NCI-H526 (cell line): ENCODE measurements at regions not wholly inside any gene's neighbourhood (a gene's known extent, or its start where the extent isn't known, plus 50 kb on each side); places are given as distances from the start of the nearest gene placed in this dataset.
"Not testable (repeated sequence)": the region's sequence is repeated elsewhere in the genome, so short reads cannot be mapped to it uniquely, and the experiment has no call there.

ENCODE experiments used
- DNase-seq, 2 experiments: peaks; one replicate each; lab custom pipeline; 2025; lab: John Stamatoyannopoulos, UW

DNA sequence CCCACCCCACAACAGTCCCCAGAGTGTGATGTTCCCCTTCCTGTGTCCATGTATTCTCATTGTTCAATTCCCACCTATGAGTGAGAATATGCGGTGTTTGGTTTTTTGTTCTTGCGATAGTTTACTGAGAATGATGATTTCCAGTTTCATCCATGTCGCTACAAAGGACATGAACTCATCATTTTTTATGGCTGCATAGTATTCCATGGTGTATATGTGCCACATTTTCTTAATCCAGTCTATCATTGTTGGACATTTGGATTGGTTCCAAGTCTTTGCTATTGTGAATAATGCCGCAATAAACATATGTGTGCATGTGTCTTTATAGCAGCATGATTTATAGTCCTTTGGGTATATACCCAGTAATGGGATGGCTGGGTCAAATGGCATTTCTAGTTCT lies 156.9 kb downstream of the RHOU start:
- not testable (repeated sequence) for DNase-seq

DNA sequence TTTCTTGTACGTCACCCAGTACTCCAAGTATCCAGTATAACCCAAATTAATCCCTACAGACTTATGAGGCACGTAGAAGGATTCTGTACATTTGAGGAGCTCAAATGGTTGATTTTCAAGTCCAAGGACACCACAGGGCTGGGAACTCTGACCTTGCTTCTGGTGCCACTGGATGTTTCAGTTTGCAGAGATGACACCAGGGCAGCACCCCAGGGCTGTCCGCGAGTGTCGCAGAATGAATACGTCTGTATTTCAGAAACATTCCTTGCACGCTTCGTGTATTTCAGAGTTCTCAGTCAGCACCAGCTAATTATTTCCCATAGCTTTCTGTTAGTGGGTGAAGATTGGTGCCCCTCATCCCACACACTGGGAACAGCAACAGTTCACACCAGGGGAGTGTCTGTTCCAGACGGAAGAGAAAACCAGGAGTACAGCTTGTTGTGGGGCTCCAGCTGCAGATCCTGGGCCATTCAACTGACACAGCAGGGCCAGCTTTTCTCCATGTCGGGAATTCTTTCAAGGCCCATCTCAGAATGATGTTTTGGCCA lies 159.2 kb downstream of the RHOU start:
- DNase-seq = no peak

DNA sequence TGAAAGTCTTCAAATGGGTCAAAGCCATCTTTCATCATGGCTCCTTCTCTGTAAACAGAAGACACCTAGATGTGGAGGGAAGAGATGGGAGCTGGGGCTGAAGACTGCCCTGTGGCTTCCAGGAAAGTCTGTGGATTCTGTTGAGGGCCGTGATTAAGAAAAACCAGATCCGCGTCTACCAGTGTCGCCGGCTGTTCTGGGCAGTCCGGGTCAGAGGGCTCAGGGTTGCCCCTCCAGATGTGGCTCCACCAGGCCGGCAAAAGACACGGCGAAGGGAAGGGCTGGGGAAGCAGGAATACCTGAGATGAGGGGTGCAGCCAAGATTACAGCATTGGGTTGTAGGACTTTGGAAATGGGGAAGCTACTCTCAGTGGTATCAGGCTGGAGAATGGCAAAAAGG lies 162.6 kb downstream of the RHOU start:
- no peak for DNase-seq

DNA sequence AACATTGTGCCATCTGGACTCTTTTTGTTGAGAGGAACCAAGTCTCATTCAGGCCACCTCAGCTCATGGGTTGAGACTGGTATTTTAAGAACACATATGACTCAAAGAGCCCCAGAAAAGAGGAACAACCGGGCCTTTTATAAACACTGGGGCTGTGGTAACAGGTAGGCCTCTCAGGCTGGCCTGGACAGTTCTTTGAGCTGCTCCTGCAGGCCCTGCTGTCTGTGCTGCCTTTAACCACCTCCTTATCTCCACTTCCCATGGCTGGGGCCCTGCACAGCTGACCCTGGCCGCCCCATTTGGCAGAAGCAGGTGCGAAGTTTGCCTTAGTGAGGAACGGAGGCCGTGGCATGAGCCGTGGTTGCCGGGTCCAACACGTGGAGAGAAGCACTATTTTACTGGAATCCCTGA lies 163.3 kb downstream of the RHOU start:
- no peak for DNase-seq

DNA sequence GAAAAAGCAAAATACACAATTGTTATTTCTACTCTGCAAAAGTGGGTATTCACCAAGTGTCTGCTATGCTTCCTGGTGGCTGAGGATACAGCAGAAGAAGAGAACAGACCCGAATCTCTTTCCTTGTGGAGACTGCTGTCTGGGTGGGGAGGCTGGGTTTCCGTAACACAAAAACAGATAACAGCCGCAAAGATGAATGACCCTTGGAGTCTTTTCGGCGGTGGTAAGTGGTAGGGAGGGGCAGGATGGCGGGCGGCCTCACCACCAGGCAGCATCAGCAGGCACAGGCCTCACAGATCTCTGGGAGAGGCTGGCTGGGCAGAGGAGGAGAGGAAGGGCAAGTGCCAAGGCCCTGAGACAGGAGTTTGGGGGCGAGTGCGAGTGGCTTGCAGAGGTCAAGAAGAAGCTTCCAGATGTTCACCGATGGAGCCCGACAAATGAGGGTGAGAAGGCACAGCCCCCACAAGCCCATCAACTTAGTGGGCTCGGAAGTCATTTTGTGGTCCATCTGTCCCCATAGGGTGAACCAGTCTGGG lies 164.2 kb downstream of the RHOU start:
- no peak for DNase-seq

DNA sequence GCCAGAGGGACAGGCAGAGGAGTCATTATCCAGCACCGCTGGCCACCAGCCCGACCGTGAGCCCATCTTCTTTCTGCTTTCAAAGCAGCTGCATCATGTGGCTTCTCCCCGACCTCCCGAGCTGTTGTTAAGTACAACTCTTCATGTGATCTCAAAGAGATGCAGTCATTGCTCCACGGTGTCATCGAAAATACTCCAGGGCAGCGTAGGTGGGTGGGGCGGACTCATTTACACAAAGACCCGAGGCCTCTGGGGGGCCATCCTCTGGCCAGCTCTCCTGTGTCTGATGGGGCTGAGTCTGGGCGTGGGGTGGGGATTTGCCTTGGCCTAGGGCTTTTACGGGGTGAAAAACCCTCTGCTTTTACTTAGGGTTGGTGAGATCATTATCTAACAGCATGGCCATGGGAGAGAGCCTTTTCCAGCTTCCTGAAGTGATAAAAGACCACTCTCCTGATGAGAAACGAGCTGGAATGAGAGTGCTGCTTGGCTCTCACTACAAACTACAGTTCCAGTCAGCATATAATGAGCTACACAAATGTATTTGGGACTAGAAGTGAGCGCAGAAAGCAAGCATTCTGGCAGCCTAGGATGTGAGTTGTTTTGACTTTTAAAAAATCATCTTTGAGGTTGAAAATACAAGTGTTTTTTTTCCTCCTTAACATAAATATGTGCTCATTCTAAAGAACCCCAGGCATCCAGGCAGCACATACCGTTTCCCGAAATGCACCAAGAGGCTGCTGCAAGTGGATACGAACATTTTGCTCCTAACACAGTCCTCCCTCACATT lies 165.0 kb downstream of the RHOU start:
- DNase-seq = no peak

DNA sequence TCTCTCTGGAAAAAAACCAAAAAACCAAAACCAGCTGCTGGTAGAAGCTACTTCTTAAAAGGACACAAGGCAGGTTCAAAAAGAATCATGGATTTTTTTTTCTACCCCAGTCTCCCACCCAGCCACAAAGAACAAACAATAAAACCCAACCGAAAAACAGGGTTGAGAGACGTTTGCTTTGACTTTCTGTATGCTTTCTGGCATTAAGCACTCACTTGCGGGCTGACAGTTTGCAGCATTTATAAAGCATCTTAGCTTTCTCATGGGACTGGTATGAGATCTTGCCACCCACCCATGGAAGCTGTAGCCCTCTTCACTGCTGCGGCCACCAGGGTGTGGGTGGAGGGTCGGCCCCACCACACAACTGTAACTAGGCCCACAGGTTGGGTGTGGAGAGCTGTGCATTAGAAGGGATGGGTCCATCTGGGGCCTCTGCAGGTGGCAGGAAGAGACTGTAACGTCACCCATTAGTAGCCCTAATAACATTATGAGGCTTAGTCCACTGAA lies 165.7 kb downstream of the RHOU start:
- no peak for DNase-seq

DNA sequence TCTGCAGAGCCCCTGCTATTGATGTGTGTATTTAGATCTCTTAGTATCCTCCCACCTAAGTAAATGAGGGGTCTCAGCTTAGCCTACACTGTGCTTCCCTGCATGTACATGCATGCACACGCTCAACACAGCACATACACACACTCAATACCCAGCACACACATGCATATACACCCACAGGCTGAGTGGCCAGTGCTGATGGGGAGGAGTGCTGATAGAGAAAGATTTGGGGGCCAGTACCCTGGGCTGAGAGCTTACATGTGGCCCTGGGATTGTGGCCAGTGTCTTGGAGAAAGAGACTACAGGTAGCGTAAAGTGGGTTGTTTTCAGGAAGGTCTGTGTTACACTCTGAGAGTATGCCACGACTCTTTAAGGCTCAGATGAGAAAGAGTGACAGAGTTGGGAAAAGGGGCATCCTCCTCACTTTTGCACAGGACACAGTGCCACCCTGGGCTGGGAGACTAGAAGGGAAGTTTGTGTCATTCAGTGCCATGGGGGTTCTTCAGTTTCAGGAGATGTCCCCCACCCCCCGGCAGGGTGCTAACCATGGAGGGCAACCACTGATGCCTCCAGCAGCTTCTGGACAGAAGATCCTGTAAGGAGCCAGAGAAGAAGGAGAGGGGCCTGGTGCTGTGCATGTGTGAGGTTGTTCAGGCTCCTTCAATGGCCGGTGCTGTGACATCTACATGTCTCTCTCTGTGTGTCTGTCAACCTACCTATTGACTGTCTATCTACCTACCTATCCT lies 166.8 kb downstream of the RHOU start:
- DNase-seq = no peak

DNA sequence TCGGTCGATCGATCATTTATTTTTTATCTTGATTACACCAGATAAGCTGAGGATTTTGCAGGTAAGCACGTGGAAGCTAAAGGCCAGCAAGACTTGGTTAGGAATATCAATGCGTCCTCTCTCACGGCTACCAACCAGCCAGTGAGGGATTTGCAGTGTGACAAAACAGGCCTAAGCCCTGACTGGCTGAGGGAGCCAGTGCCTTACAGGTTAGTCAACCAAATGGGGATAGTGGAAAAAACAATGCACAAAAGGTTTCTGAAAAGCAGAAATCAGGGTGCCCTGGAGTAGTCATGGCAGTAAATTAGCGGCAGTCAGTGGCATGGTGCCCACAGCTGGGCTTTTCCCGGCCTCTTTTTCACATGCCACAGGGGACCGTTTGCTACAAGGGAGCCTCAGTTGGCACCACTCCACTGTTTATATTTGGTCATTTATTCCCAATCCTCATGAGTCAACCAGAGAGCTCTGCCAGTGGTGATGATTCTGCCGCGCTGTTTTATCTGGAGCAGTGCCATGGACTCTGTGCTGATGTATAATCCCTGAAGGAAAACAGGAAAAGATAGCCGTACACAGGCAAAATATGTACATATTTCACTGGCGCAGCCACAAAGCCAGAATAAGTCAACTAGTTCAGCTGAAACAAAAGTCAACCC lies 167.6 kb downstream of the RHOU start:
- DNase-seq = no peak

DNA sequence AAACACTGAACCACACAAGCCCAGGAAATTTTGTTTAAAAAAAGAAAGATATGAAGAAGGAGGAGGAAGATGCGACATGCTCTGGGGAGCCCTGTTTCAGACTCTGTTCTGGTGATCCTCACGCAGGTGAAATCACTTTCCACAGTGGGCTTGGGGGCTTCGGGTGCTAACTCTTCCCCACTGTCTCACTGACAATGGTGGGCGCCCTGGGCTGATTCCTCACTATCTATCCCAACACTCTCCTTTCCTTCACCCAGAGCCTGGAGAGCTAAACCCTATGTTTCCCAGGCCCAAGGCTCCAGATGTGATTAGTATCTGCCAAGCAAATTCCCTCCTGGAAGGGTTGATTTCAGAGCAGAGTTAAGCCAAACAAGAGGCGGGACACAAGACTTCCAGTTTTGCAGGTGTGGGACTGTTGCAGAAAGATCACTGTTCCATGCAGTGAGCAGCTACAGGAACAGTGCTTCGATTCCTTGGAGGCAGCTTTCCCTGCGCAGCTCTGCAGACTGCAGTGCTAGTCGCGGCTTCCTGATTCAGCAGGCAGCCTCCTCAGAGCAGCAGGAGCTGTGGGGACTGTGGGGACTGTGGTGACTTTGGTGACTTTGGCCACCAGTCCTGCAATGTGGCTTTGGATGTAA lies 168.3 kb downstream of the RHOU start:
- peak in 1 of 2 experiments; percentile 11 for DNase-seq

DNA sequence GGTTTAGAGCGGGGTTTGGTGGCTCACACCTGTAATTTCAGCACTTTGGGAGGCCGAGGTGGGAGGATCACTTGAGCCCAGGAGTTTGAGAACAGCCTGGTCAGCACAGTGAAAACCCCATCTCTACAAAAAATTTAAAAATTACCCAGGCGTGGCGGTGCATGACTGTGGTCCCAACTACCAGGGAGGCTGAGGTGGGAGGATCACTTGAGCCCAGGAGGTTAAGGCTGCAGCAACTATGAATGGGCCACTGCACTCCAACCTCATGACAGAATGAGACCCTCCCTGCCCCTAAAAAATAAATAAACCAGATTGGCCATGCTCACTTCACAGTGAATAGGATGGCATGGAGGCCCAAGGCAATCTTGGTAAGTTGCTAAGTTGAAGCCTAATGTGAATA lies 168.9 kb downstream of the RHOU start:
- no peak for DNase-seq

DNA sequence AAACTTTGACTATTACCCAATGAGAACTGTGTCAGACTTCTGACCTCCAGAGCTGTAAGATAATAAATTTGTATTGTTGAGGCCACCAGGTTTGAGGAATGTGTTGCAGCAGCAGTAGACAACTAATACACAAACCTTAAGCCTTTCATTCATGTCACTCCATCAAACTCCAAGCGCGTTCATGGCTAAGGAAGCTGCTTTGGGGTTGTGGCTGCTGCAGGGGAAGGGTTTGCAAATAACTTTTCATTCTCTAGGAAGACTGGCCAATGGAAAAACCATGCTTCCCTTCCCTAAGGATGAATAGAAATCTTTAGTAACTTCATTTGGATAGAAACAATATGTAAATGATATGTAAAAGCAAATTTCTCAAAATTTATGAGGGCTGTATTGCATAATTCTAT lies 170.4 kb downstream of the RHOU start:
- peak; percentile 84 to 87 for DNase-seq

DNA sequence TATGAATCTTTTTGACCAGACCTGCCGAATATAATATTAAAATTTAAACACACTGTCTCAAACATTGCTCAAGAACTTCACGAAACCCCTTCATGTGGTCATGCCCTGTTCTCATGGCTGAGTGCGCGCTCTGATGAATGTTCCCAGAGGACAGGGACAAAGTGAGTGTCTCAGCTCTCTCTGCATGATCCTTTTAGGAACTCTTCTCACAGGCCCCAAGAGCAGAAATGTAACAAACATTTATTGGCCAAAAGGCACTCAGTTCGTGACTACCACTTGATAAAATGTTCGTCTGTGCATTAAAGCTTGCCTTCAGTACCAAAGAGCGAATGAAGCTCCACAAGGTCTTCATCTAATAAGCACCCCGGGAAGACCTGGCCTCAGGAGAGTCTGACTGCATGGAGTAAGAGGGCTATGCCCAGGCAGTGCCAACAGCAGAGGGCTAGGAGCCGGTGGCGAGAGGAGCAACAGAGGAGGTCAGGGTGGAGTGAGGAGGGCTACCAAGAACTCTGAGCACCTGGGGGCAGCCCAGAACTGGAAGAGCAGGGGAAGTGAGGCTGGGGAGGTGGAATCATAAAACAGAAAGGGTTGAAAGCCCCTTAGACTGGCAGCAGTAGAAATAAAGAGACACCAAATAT lies 171.1 kb downstream of the RHOU start:
- DNase-seq = peak; percentile 69 to 76

DNA sequence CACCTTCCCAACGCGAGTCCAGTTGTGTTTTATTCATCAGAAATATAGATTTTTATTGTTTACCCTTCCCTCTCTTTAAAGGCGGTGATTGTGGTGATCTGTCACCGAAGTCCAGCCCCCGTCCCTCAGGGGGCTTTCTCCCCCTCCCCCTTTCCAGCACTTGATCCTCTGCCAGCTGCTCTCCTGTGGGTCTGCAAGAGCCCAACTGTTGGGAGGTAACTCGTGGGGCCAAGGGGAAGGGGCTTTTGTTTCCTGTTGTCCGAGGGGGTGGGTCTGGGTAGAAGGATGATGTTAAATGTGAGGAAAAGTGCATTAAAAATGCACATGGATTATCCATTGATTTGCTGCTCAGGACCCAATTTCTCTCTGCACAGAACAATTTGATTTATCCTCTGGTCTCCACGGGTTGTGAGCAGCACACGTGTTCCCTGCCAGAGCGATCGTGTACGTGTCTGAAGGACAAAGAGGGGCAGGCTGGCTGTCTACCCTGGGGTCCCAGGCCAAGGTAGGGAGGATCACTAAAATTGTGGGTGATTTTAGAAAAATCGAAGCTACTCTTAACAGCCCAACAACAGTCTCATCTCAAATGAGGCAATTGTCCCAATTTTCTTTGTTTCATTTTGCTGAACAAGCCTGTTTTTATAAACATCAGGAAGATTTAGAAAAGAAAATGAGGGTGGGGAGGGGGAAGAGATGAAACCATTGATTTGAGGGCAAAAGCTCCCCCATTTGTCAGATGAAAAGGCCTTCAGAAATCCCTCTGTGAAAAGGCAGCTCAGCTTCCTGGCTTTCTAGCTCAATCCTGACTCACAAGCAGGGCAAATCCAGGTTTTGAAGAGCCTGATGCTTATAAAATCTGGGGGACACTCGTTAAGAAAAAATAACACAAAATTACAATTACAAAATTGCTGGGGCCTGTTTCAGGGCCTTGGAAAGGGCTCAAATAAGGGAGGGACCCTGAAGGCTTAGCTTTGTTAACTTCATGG lies 176.2 kb downstream of the RHOU start:
- no peak for DNase-seq

DNA sequence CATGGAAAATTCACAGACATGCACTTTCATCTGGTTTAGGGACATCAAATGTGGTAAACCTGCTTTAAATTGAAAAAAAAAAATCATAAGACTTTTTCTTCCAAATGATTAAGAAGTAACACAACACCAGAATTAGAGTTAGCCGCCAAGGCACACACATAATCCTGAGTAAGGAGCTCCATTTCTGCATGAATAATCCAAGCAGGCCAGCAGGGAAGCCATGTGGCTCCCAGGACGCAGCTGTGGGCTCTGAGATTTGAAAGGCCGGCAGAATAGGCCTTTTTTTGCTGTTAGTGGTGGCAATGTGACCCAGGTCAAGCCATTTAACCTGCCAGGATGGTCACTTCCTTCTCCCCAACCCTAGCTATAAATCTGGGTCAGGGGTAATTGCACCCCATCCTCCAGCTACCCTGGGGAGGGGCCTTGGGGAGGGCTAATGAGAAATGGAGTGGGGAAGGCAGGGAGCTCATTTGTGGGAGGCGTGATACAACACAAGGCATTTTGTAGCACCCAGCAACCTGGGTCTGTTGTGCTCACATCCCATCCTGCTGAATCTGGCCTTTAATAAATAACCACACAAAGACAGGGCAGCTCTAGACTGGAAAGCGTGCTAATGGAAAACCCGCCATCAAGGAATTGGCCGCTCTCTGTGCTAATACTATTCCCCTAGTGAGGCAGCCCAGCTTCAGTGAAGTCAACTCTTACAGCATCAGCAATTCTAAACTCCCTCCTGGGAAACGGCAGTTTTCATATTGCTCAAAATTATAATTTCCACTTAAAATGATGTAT lies 178.5 kb downstream of the RHOU start:
- no peak for DNase-seq

DNA sequence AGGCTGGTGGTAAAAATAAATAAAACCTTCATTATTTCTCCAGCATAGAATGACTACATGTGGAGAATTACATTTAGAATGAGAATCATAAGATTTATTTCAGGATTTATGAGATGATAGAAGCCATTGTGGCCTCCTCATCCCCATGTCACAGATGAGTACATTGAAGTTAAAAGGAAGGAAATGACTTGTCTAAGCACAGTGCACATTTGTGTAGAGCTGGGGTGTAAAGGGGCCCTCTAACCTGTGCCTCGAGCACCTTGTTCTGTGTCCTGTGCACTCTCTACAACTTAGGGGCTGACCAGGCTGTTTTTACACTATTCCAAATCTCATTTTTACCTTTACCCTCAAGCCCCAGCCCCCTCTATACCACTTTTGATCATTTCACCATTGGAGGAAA lies 179.4 kb downstream of the RHOU start:
- DNase-seq = no peak

DNA sequence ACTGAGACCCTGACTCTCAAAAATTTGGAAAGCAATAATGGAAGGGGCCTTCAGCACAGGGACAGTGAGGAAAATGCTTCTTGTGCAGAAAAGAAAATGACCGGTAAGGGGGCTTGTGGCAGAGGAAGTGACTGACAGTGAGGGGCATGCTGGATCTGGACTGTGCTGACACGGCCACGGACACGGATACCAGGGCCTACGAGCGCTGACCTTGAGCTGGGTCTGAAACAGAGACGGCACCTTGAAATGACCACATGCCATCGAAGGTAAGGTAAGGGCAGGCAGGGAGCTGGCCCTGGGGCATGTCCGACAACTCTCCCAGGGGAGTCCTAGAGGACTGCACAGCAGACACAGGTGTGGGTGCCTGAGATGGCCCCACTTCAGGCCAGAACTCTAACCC lies 182.1 kb downstream of the RHOU start:
- DNase-seq = no peak

DNA sequence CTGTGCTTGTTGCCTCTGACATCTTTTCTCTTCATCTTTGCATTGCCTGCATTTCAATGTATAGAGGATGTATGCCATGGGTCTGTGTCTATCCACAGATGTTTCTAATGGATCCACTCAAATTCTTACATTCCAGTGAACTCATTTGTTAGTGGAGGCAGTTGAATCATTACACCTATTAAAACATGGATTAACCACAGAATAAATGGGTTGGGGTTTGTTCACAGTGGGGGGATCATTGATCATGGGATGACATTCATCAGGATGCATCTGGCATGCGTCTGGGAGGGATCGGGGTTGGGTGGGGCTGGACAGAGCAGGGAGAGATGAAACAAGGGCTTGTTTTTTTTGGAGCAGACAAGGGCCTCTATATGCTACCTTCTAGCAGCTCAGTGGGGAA lies 182.5 kb downstream of the RHOU start:
- DNase-seq = no peak

DNA sequence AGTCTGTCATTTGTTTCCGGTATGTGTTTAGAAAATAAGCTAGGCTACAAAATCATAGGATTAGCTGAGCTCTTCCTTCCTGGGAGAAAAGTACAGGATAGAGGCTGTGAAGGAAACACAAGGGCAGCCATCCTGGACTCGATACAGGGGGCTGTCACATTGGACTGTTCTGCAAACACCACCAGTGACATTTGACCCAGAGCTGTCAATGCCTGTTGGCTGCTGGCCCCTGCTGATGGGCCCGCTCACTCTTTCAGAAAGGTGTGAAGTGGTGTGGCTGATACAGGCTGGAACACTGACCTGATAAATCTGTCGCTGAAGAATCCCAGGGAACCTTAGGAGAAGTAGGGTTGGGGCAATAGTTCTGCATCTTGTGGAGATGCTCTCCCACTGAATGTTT lies 183.1 kb downstream of the RHOU start:
- DNase-seq = no peak
